Stimulated activated CD4-positive, alpha-beta T cell treated with anti-CD3 and anti-CD28 coated beads, Interleukin-1b, Interleukin-23, amount 100 ng/mL, for 4 hours (primary cell): ENCODE measurements at regions not wholly inside any gene's neighbourhood (a gene's known extent, or its start where the extent isn't known, plus 50 kb on each side); places are given as distances from the start of the nearest gene placed in this dataset.

Experiments used
- DNase-seq, 2 donors: peaks; one replicate each; pipeline ENCODE4 v3.0.0-alpha.2; 2020; ENCODE audit warnings: low read depth in 2 of 2

DNA sequence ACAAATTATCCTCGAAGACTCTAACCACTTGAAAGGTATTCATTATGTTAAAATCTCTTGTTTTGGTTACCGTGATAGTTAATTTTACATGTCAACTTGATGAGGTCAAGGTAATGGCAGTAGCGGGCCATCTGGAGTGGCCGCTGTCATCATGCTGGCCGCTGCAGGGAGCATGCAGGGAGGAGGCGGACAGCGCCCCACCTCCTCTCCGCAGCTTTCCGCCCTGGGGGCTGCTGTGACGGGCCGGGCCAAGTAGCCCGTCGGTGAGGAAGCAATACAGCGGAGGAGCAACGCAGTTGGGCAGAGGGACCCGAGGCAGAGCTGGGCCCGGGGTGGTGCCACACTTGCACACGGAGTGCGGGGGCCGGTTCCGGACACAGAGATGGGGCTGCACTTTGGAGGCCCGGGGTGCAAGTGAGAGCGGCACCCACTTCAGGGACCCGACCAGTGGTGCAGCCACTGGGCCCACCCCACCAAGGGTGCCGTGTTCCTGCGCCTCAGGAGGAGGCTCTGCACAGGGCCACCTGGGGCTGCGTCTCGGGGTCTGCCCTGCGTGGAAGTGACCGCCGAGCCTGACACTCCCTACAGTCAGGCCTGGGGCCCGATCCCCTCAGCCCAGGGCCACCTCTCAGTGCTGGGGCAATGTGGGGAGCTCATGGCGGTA is 452.4 kb downstream of the LRATD1 start:
- no peak for DNase-seq

DNA sequence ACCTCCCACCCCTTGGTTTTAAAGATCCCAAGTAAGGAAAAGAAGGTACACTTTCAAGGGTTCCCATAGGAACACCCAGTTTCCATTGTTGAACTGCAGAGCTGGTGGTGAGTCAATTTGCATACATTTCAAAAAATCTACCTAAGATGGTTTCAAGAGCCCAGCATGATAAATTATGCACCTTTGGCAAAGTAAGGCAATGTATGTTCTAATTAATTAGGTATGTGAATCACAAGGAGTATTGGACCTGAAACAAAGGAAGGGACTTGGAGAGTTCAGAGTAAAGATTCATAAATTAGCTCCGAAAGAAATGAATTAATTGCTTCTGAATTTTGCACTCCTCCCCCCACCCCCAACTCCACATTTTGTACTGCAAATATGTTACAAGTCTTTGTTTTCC is 459.7 kb downstream of the LRATD1 start:
- no peak for DNase-seq

DNA sequence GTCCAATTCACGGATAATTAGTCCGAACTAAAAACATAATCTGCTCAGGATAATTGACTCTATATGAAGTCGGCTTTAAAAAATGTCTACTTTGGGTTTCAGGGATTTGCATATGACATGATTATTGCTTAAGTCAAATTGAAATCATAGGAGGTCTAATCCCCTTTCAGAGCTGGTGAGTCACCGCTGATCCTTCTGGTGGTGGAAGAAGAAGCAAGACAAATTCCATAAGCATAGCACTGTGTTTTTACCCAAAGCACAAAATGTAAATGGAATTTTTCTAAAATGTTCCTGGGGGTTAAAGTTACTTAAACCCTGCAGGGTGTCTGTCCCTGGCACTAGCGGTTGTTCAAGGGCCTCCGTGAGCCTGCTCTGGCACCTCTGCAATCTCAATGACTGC is 460.2 kb downstream of the LRATD1 start:
- DNase-seq = no peak

DNA sequence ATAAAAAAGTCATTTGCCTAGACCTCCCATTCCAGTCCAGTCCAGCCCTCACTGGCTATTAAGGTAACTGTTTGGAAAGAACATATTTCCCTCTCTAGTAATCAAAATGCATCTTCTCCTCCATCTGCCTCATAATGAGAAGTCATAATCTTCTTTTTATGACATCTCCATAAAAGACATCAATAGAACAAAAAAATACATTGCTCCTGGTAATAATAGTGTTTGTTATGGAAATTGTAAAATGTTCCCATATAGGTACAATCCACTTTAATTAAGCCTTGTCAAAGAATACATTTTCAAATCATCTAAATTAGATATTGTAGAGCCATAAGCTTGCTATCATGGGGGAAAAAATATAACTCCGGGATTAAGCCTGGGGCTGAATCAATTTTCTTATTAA is 461.6 kb downstream of the LRATD1 start:
- DNase-seq = no peak

DNA sequence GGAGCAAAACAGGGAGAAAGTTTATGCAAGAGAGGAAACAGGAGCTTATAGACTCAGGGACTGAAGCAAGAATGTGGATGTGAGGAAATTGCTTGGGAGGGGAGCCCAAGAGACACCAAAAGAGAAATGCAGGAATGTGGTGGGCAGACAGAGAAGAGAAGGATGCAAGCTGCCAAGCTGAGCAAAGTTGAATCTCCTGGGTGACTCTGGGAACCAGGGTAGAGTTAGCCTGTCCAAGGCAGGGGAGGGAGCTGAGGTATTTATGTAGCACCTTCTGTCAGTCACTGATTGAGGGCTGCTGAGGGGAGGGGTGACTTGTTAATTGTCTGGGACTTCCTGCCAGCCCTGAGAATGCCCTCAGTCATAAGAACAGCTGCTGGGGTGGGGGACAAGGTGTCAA is 464.3 kb downstream of the NBAS start:
- DNase-seq = no peak

DNA sequence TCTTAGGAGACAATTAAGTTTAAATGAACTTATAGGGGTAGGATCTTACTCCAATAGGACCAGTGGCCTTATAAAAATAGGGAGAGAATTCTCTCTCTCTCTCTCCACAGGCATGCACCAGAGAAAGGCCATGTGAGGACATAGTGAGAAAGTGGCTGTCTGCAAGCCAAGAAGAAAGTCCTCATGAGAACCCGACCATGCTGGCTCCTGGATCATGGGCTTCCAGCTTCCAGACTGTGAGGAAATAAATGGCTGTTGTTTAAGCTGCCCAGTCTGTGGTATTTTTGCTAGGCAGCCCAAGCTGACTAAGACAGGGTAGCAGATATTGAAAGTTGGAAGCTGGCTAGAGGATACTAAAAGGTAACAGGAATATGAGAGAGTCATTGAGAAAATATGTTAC is 454.0 kb downstream of the NBAS start:
- no peak for DNase-seq

DNA sequence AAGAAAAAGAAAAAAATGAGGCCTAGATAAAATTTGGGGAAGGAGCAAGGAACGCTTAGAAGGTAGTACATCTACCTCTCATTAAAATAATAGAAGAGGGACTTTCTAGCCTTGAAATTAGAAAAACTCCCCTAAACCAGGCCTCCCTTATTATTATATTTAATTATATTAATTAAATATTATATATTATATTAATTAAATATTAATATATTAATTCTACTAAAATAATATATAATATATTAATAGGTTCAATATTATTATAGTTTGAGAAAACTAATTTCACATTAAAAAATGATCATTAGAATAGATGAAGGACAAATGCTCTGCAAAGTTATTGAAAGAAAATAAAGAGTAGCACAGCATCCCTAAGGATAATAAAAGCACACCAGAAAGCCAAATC is 449.4 kb downstream of the NBAS start:
- no peak for DNase-seq

DNA sequence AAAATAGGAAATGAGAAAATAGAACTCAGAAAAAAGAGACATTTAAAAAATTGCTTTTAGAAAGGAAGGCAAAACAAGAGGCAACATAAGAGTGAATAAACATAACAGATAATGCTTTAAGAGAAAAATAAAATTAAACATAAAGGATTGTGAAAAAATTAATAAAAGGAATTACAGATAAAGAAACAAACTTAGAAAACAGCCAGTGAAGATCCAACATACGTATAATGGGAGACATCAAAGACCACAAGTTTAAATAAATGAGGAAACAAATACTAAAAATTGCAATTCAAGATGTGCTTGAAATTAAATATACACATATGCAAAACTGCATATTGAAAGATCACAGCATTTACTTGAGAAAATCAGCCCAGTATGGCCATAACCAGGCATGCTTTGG is 448.9 kb downstream of the NBAS start:
- no peak for DNase-seq

DNA sequence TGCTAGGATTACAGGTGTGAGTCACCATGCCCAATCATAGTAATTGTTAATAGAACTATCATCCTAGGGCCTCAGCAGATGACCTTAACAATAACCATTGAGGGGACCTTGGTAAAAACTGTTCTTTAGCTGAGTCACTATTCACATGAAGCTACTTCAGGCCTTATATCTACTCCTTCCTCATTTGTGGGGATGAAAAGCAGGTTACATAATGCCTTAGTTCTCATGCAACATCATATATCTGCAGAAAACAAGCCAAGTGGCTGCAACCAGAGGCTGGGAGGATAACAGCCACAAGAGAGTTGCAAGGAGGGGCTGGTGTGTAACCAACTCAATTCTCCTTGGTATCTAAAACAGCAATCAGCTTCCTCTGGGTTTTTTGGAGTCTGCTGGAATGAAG is 445.4 kb downstream of the NBAS start:
- DNase-seq = no peak

DNA sequence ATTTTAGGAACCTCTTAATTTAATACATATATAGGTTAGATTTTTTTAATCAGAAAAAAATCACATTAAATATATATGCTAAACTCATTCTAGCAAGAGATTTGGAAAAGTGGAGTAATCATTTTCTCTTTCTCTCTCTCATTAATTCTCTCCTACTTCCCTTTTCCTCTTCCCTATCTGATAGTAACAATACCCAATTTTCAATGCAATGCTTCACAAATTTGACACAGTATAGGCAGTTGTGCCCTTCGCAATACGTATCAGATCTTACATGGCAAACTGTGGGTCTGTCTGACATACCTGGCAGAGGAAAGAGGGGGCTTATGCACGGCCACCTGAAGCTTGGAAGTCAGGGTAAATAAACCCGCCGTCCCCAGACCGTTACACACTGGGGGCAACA is 444.3 kb downstream of the NBAS start:
- DNase-seq = no peak
